Panc1 (cell line): ENCODE measurements at regions not wholly inside any gene's neighbourhood (a gene's known extent, or its start where the extent isn't known, plus 50 kb on each side); places are given as distances from the start of the nearest gene placed in this dataset.

Source experiments
- CTCF ChIP-seq: fragments of 450-650 bp; IDR thresholded peaks from 2 replicates; pipeline ENCODE4 v1.5.1; 2017; ENCODE audit warnings: mild to moderate bottlenecking
- POLR2AphosphoS5 ChIP-seq: IDR thresholded peaks from 2 replicates; pipeline ENCODE4 v1.6.1; 2012; ENCODE audit warnings: mild to moderate bottlenecking, low read depth, low read length, moderate library complexity
- SIN3A ChIP-seq: IDR thresholded peaks from 2 replicates; pipeline ENCODE4 v1.6.1; 2012; ENCODE audit warnings: low read depth, mild to moderate bottlenecking, low read length, moderate library complexity, borderline replicate concordance; ENCODE audit not compliant: insufficient read depth
- TF ChIP-seq, protein P1 (sequence below), 2 experiments: IDR thresholded peaks; 2 replicates each; pipeline ENCODE4 v1.6.1; 2011 to 2012; ENCODE audit warnings: low read depth in 2 of 2, control low read depth in 1 of 2, low read length in 1 of 2, mild to moderate bottlenecking in 1 of 2, moderate library complexity in 1 of 2; ENCODE audit not compliant: insufficient read depth in 1 of 2

DNA sequence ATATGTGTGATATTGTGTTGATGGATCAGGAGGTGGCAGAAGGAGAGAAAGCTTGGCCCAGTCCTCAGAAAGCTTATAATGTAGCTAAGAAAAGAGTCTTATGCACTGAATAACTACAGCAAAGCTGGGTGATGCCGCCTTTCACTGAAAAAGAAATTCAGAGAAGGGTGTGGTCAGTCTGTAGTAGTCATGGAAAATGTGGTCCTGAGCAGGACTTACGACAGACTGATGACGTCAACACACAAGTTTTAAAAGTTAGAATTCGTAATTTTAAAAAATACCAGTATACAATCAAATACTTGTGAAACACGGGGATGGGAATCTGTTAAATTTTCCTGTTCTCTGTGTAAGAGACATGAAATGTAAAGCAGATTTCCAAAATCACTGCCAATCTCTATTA lies 87.0 kb upstream of the RAPGEF2 start:
- TF ChIP-seq CTCF (no peak), SIN3A (no peak), POLR2AphosphoS5 (no peak)
- TF ChIP-seq, protein P1, sequence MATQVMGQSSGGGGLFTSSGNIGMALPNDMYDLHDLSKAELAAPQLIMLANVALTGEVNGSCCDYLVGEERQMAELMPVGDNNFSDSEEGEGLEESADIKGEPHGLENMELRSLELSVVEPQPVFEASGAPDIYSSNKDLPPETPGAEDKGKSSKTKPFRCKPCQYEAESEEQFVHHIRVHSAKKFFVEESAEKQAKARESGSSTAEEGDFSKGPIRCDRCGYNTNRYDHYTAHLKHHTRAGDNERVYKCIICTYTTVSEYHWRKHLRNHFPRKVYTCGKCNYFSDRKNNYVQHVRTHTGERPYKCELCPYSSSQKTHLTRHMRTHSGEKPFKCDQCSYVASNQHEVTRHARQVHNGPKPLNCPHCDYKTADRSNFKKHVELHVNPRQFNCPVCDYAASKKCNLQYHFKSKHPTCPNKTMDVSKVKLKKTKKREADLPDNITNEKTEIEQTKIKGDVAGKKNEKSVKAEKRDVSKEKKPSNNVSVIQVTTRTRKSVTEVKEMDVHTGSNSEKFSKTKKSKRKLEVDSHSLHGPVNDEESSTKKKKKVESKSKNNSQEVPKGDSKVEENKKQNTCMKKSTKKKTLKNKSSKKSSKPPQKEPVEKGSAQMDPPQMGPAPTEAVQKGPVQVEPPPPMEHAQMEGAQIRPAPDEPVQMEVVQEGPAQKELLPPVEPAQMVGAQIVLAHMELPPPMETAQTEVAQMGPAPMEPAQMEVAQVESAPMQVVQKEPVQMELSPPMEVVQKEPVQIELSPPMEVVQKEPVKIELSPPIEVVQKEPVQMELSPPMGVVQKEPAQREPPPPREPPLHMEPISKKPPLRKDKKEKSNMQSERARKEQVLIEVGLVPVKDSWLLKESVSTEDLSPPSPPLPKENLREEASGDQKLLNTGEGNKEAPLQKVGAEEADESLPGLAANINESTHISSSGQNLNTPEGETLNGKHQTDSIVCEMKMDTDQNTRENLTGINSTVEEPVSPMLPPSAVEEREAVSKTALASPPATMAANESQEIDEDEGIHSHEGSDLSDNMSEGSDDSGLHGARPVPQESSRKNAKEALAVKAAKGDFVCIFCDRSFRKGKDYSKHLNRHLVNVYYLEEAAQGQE (IDR thresholded peaks at IDR 0.05; ENCODE audit: insufficient read depth in 1 of 2, low read depth in 2 of 2, low read length in 1 of 2), result no peak
